Right atrium auricular region (tissue), 2 donors: ENCODE measurements at regions not wholly inside any gene's neighbourhood (a gene's known extent, or its start where the extent isn't known, plus 50 kb on each side); places are given as distances from the start of the nearest gene placed in this dataset.

ENCODE experiments used
- DNase-seq: peaks from one replicate; pipeline ENCODE4 v3.0.0-alpha.2; 2019; ENCODE audit warnings: low spot score
- H3K27ac ChIP-seq, 2 donors: fragments of 200-600 bp; sonication (generic); 1 replicate in 1 of 2; 2 replicates in 1 of 2; pipeline ENCODE4 v1.5.1; 2016 to 2019
- H3K27me3 ChIP-seq, 2 donors: fragments of 200-600 bp; sonication (generic); one replicate each; pipeline versions ENCODE4 v1.5.1 to v1.6.0; 2017 to 2019
- H3K36me3 ChIP-seq: fragments of 200-600 bp; sonication (generic); one replicate; pipeline ENCODE4 v1.5.1; 2016
- H3K4me1 ChIP-seq, 2 donors: fragments of 200-600 bp; sonication (generic); one replicate each; pipeline versions ENCODE4 v1.5.1 to v1.6.0; 2017 to 2019
- H3K4me3 ChIP-seq, 2 donors: fragments of 200-600 bp; sonication (generic); 1 replicate in 1 of 2; 2 replicates in 1 of 2; pipeline ENCODE4 v1.5.1; 2017 to 2019; ENCODE audit warnings: mild to moderate bottlenecking in 1 of 2, moderate library complexity in 1 of 2
- H3K9me3 ChIP-seq, 2 donors: fragments of 200-600 bp; sonication (generic); one replicate each; pipeline ENCODE4 v1.5.1; 2019
- TF ChIP-seq, protein P1 (sequence below), 2 donors: fragments of 200-600 bp; sonication (generic); IDR thresholded peaks; one replicate each; pipeline ENCODE4 v1.5.1; 2019; ENCODE audit warnings: antibody characterized with exemption in 2 of 2

GRCh38 chr7:52061666-52062065, 745.1 kb upstream of the COBL start:
- no peak for DNase-seq
- Histone ChIP-seq H3K36me3 (no peaks in the 10 kb centered on the region), H3K9me3 (no peaks in the 10 kb centered on the region), H3K4me3 (no peak overlapping the region), H3K27ac (no peak overlapping the region), H3K4me1 (no peaks in the 10 kb centered on the region), H3K27me3 (no peaks in the 10 kb centered on the region)
- TF ChIP-seq, protein P1, sequence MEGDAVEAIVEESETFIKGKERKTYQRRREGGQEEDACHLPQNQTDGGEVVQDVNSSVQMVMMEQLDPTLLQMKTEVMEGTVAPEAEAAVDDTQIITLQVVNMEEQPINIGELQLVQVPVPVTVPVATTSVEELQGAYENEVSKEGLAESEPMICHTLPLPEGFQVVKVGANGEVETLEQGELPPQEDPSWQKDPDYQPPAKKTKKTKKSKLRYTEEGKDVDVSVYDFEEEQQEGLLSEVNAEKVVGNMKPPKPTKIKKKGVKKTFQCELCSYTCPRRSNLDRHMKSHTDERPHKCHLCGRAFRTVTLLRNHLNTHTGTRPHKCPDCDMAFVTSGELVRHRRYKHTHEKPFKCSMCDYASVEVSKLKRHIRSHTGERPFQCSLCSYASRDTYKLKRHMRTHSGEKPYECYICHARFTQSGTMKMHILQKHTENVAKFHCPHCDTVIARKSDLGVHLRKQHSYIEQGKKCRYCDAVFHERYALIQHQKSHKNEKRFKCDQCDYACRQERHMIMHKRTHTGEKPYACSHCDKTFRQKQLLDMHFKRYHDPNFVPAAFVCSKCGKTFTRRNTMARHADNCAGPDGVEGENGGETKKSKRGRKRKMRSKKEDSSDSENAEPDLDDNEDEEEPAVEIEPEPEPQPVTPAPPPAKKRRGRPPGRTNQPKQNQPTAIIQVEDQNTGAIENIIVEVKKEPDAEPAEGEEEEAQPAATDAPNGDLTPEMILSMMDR (IDR thresholded peaks at IDR 0.05): no peak

DNA sequence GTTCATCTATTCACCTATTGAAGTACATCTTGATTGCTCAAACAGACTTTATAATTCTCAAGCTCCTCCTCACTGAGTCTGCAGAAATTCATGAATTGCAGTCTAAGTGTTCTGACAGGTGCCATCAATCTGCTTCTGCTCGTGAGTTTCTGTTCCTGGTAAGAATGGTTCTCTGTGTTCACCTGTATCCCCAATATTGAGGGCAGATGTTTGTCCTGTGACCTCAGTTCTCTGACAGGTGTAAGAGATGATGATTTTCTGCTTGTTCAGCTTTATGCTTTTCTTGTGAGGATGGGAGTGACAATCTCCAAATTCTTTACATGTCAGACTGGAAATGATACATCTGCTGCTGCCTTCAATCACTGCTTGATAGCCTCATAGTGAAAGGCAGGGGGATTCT, 736.9 kb upstream of the COBL start:
- no peaks in the 10 kb centered on the region for H3K9me3 ChIP-seq
- H3K27ac ChIP-seq: no peak overlapping the region
- no peaks in the 10 kb centered on the region for H3K4me1 ChIP-seq
- no peak for DNase-seq
- TF ChIP-seq, protein P1 (IDR thresholded peaks at IDR 0.05): no peak
- no peaks in the 10 kb centered on the region for H3K27me3 ChIP-seq
- H3K36me3 ChIP-seq: no peaks in the 10 kb centered on the region
- H3K4me3 ChIP-seq: no peak overlapping the region

GRCh38 chr7:52030722-52031121, 714.1 kb upstream of the COBL start:
- Histone ChIP-seq H3K27me3 (no peaks in the 10 kb centered on the region), H3K27ac (no peak overlapping the region), H3K4me1 (no peaks in the 10 kb centered on the region), H3K4me3 (no peak overlapping the region), H3K36me3 (no peaks in the 10 kb centered on the region), H3K9me3 (no peaks in the 10 kb centered on the region)
- TF ChIP-seq, protein P1 (IDR thresholded peaks at IDR 0.05): no peak
- DNase-seq: no peak

DNA sequence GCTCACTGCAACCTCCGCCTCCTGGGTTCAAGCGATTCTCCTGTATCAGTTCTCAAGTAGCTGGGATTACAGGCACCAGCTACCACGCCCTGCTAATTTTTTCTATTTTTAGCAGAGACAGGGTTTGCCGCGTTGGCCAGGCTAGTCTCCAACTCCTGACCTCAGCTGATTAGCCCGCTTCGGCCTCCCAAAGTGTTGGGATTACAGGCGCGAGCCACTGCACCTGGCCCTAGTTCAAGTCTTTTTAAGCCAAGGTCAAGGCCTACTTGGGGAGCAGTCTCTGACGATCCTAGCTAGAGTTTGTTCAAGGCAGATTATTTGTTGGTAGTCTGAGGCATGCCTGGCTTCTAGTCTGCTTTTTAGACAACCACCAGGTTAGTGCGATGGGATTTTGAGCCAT, 709.5 kb upstream of the COBL start:
- DNase-seq: no peak
- Histone ChIP-seq H3K27me3 (no peaks in the 10 kb centered on the region), H3K27ac (no peak overlapping the region), H3K9me3 (no peaks in the 10 kb centered on the region), H3K36me3 (no peaks in the 10 kb centered on the region), H3K4me3 (no peak overlapping the region), H3K4me1 (no peaks in the 10 kb centered on the region)
- TF ChIP-seq, protein P1 (IDR thresholded peaks at IDR 0.05): no peak

DNA sequence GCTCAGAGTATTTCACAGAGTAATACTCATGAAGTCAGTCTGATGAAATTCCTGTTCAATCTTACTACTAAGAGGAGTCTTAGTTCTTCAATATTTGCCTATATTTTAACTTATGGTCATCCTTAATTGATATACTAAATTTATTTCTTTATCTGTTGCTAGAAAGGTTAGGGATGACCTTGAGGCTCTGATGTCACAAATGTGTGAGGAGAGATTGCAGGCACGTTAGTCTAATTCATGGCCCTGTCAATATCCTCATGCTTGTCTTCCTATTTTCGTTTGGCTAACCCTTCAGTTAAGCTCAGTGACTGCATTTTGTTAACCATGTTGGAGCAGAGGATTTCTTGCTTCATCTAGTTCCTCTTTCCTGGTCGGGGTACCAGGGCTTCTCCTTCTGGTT, 704.7 kb upstream of the COBL start:
- no peaks in the 10 kb centered on the region for H3K36me3 ChIP-seq
- H3K27me3 ChIP-seq: no peaks in the 10 kb centered on the region
- TF ChIP-seq, protein P1 (IDR thresholded peaks at IDR 0.05): no peak
- no peaks in the 10 kb centered on the region for H3K4me1 ChIP-seq
- no peaks in the 10 kb centered on the region for H3K9me3 ChIP-seq
- no peak overlapping the region for H3K4me3 ChIP-seq
- no peak for DNase-seq
- H3K27ac ChIP-seq: no peak overlapping the region

GRCh38 chr7:52018680-52019054, 702.1 kb upstream of the COBL start:
- TF ChIP-seq, protein P1 (IDR thresholded peaks at IDR 0.05): no peak
- Histone ChIP-seq H3K27ac (no peak overlapping the region), H3K4me3 (no peak overlapping the region), H3K36me3 (no peaks in the 10 kb centered on the region), H3K27me3 (no peaks in the 10 kb centered on the region), H3K9me3 (no peaks in the 10 kb centered on the region), H3K4me1 (no peaks in the 10 kb centered on the region)
- DNase-seq: no peak
